GM08714 (cell line): ENCODE measurements at regions not wholly inside any gene's neighbourhood (a gene's known extent, or its start where the extent isn't known, plus 50 kb on each side); places are given as distances from the start of the nearest gene placed in this dataset.

Source experiments
- H3K4me3 ChIP-seq: fragments of 200-500 bp; sonication (Bioruptor generic); 2 replicates; pipeline ENCODE4 v1.5.1; 2014; ENCODE audit warnings: mild to moderate bottlenecking, low read length, inconsistent platforms
- ZNF274 ChIP-seq: IDR thresholded peaks from 2 replicates; pipeline ENCODE4 v1.6.1; 2012; ENCODE audit warnings: mild to moderate bottlenecking, low read depth, low read length

- no peak for TF ChIP-seq ZNF274
- H3K4me3 ChIP-seq = no peak overlapping the region
These were observed 488.6 kb upstream of the PTGER4 start for GRCh38 chr5:40191150-40191549.

GRCh38 chr5:40172721-40173120 is 507.0 kb upstream of the PTGER4 start:
- TF ChIP-seq ZNF274 = no peak
- no peak overlapping the region for H3K4me3 ChIP-seq

- no peak for TF ChIP-seq ZNF274
- no peak overlapping the region for H3K4me3 ChIP-seq
These were observed 507.7 kb upstream of the PTGER4 start for GRCh38 chr5:40171971-40172370.

- TF ChIP-seq ZNF274 = no peak
- no peak overlapping the region for H3K4me3 ChIP-seq
These were observed 512.4 kb upstream of the PTGER4 start for GRCh38 chr5:40167283-40167682.

- TF ChIP-seq ZNF274 = no peak
- no peak overlapping the region for H3K4me3 ChIP-seq
These were observed 512.9 kb upstream of the PTGER4 start for GRCh38 chr5:40166802-40167201.

DNA sequence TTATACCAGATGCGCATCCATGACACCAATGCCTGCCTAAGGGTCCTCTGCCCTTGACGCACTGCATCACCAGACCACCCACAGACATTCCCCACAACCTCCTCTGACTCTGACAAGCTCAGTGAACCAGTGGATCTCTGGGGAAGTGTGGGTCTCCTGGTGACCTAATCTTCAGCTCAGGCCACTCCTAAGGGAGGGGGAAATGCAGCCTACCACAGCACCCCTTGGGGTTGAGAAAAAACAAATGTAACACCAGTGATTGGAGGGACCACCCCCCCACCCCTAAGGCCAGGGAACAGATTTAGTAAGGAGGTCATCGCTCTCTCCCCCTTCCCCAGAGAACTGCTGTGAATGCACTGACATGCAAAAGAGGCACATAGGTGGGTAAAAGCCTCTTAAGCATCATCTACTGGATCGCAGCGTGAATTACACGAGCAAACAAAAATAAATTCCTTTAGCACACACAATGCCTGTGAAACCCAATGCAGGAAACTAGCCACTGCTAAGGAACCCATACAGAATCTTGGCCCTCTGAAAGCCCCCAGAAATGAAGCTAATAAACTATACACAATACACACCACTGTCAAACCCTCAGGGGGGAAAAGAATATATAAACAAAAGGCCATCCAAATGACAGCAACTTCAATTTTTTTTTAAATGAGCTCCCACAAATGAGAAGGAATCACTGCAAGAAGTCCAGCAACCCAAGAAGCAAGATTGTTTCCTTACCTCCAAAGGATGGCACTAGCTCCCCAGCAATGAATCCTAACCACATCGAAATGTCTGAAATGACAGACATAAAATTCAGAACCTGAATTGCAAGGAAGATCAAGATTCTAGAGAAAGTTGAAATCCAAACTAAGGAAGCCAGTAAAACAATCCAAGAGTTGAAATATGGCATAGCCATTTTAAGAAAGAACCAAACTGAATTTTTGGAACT is 513.7 kb upstream of the PTGER4 start:
- TF ChIP-seq ZNF274 = no peak
- no peak overlapping the region for H3K4me3 ChIP-seq

GRCh38 chr5:40165106-40165788 is 514.5 kb upstream of the PTGER4 start:
- TF ChIP-seq ZNF274 = no peak
- no peak overlapping the region for H3K4me3 ChIP-seq

- no peak for TF ChIP-seq ZNF274
- no peak overlapping the region for H3K4me3 ChIP-seq
These were observed 519.3 kb upstream of the PTGER4 start for GRCh38 chr5:40160435-40160834.

- no peak overlapping the region for H3K4me3 ChIP-seq
- no peak for TF ChIP-seq ZNF274
These were observed 525.5 kb upstream of the PTGER4 start for GRCh38 chr5:40154194-40154593.

GRCh38 chr5:40150896-40151295 is 528.8 kb upstream of the PTGER4 start:
- no peak overlapping the region for H3K4me3 ChIP-seq
- TF ChIP-seq ZNF274 = no peak

- TF ChIP-seq ZNF274 = no peak
- H3K4me3 ChIP-seq = no peak overlapping the region
These were observed 537.8 kb upstream of the PTGER4 start for GRCh38 chr5:40141896-40142295.

- TF ChIP-seq ZNF274 = no peak
- H3K4me3 ChIP-seq = no peak overlapping the region
These were observed 538.3 kb upstream of the PTGER4 start for GRCh38 chr5:40141418-40141817.

GRCh38 chr5:40137223-40137622 is 542.5 kb upstream of the PTGER4 start:
- H3K4me3 ChIP-seq = no peak overlapping the region
- TF ChIP-seq ZNF274 = no peak

GRCh38 chr5:40134883-40135520 is 544.7 kb upstream of the PTGER4 start:
- TF ChIP-seq ZNF274 = no peak

GRCh38 chr5:40124367-40124766 is 555.3 kb upstream of the PTGER4 start:
- H3K4me3 ChIP-seq = no peak overlapping the region
- no peak for TF ChIP-seq ZNF274

More at GRCh38 chr5:40134883-40135520, 544.7 kb upstream of the PTGER4 start:
- no peak overlapping the region for H3K4me3 ChIP-seq
